Gastroesophageal sphincter (tissue), 4 donors: ENCODE measurements at regions not wholly inside any gene's neighbourhood (a gene's known extent, or its start where the extent isn't known, plus 50 kb on each side); places are given as distances from the start of the nearest gene placed in this dataset.

ENCODE experiments used
- ATAC-seq: fragments of 150-250 bp; one replicate; pipeline ENCODE4 v1.9.1; 2016; ENCODE audit warnings: mild to moderate bottlenecking, moderate library complexity
- H3K27ac ChIP-seq, 4 donors: fragments of 200-600 bp; sonication (generic) in 3 of 4; 1 replicate in 3 of 4; 2 replicates in 1 of 4; pipeline ENCODE4 v1.5.1; 2016 to 2019
- H3K27me3 ChIP-seq: fragments of 200-600 bp; sonication (generic); one replicate; pipeline ENCODE4 v1.5.1; 2019
- H3K36me3 ChIP-seq, 2 donors: fragments of 200-600 bp; sonication (generic); one replicate each; pipeline ENCODE4 v1.5.1; 2019; ENCODE audit warnings: control low read depth in 1 of 2
- H3K4me1 ChIP-seq, 3 donors: fragments of 200-600 bp; sonication (generic); 1 replicate in 2 of 3; 2 replicates in 1 of 3; pipeline ENCODE4 v1.5.1; 2016 to 2019; ENCODE audit warnings: control low read depth in 2 of 3
- H3K4me3 ChIP-seq, 2 donors: fragments of 200-600 bp; sonication (generic); one replicate each; pipeline ENCODE4 v1.5.1; 2019; ENCODE audit warnings: mild to moderate bottlenecking in 1 of 2, moderate library complexity in 1 of 2
- H3K9me3 ChIP-seq, 3 donors: fragments of 200-600 bp; sonication (generic); one replicate each; pipeline ENCODE4 v1.5.1; 2017 to 2019; ENCODE audit warnings: control low read depth in 2 of 3
- EP300 ChIP-seq: sonication (generic); formaldehyde crosslinking; IDR thresholded peaks from one replicate; pipeline ENCODE4 v1.6.1; 2017; ENCODE audit warnings: antibody characterized with exemption, mild to moderate bottlenecking
- POLR2A ChIP-seq, 2 donors: fragments of 450-650 bp; IDR thresholded peaks; one replicate each; pipeline ENCODE4 v1.6.1; 2017; ENCODE audit warnings: antibody characterized with exemption in 2 of 2, mild to moderate bottlenecking in 2 of 2, moderate library complexity in 1 of 2
- POLR2AphosphoS5 ChIP-seq: sonication (generic); formaldehyde crosslinking; IDR thresholded peaks from one replicate; pipeline ENCODE4 v1.6.1; 2017; ENCODE audit warnings: antibody characterized with exemption
- WGBS, 2 donors: methylation state at CpG; one replicate each; pipeline ENCODE4 v1.1.5; 2018; ENCODE audit warnings: low coverage in 1 of 2; 5-methylcytosine and 5-hydroxymethylcytosine counted together
- TF ChIP-seq, protein P1 (sequence below), 4 experiments: fragments of 200-600 bp in 2 of 4; fragments of 450-650 bp in 2 of 4; sonication (generic) in 1 of 4; IDR thresholded peaks; one replicate each; pipeline ENCODE4 v1.5.1; 2017 to 2019; ENCODE audit warnings: antibody characterized with exemption in 4 of 4, mild to moderate bottlenecking in 2 of 4, moderate library complexity in 2 of 4

GRCh38 chr4:100108869-100109268, 81.4 kb downstream of the DDIT4L start:
- no peak overlapping the region for H3K27ac ChIP-seq
- no peak overlapping the region for H3K4me3 ChIP-seq
- H3K9me3 ChIP-seq, result no peaks in the 10 kb centered on the region
- H3K36me3 ChIP-seq, result no peaks in the 10 kb centered on the region
- no peak for ATAC-seq
- H3K4me1 ChIP-seq, result no peaks in the 10 kb centered on the region
- TF ChIP-seq, protein P1, sequence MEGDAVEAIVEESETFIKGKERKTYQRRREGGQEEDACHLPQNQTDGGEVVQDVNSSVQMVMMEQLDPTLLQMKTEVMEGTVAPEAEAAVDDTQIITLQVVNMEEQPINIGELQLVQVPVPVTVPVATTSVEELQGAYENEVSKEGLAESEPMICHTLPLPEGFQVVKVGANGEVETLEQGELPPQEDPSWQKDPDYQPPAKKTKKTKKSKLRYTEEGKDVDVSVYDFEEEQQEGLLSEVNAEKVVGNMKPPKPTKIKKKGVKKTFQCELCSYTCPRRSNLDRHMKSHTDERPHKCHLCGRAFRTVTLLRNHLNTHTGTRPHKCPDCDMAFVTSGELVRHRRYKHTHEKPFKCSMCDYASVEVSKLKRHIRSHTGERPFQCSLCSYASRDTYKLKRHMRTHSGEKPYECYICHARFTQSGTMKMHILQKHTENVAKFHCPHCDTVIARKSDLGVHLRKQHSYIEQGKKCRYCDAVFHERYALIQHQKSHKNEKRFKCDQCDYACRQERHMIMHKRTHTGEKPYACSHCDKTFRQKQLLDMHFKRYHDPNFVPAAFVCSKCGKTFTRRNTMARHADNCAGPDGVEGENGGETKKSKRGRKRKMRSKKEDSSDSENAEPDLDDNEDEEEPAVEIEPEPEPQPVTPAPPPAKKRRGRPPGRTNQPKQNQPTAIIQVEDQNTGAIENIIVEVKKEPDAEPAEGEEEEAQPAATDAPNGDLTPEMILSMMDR (IDR thresholded peaks at IDR 0.05), result no peak
- TF ChIP-seq EP300 (no peak), POLR2A (IDR thresholded peaks at IDR 0.05) (no peak), POLR2AphosphoS5 (no peak)
- no peaks in the 10 kb centered on the region for H3K27me3 ChIP-seq

DNA sequence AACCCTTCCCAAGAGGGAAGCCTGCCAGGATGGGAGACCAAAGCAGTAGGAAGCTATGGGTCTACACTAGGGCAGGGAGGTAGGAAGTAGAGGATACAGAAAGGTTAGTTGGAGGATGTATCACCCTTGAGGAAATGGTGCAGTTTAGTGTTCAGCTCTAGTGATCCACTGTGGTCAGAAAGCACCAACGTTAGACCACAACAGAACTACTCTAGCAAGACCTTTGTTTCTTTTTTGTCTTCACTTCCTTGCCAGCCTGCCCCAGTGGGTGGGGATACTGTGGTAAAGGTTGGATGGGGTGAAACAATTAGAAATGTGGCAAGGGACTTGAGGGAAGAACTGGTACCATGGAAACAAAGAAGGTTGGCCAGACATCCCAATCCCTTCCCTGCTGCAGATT, 83.3 kb downstream of the DDIT4L start:
- TF ChIP-seq POLR2AphosphoS5 (no peak), EP300 (no peak)
- Histone ChIP-seq H3K27me3 (no peaks in the 10 kb centered on the region), H3K4me1 (no peaks in the 10 kb centered on the region), H3K9me3 (no peaks in the 10 kb centered on the region), H3K36me3 (no peaks in the 10 kb centered on the region), H3K4me3 (no peak overlapping the region), H3K27ac (no peak overlapping the region)
- ATAC-seq, result no peak
- 70 to 88% methylated on average over 1 of the region's 1 CpG for WGBS, 2 donors

DNA sequence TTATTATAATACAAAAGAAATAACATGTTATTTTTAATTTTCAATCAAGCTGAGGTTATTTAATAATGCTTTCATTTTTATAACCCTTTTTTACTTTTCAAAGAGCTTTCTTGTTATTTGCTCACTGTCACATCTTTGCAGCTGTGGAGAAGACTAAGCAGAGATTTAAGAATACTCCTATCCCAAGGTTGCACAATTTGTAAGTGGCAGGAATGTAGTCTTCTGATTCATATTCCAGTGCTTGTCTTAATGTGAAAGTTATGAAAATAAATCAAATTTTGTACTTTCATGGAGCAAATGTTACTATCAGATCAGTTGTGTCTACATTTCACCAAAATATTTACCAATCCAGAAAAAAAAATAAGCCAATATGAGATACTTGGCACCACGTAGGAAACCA, 86.6 kb downstream of the DDIT4L start:
- Histone ChIP-seq H3K4me1 (no peaks in the 10 kb centered on the region), H3K9me3 (no peaks in the 10 kb centered on the region), H3K36me3 (no peaks in the 10 kb centered on the region), H3K27ac (no peak overlapping the region), H3K27me3 (no peaks in the 10 kb centered on the region), H3K4me3 (no peak overlapping the region)
- WGBS, 2 donors, result 57 to 65% methylated on average over 1 of the region's 1 CpG
- no peak for ATAC-seq
- TF ChIP-seq POLR2AphosphoS5 (no peak), EP300 (no peak)
- TF ChIP-seq, protein P1 (IDR thresholded peaks at IDR 0.05), result no peak

- TF ChIP-seq POLR2A (IDR thresholded peaks at IDR 0.05), result no peak
- no peak for TF ChIP-seq EP300
- no peak for TF ChIP-seq POLR2AphosphoS5
- TF ChIP-seq, protein P1 (IDR thresholded peaks at IDR 0.05), result no peak
- 23 to 71% methylated on average over 1 to 2 of the region's 3 CpGs for WGBS, 2 donors
- H3K27me3 ChIP-seq, result no peaks in the 10 kb centered on the region
- H3K27ac ChIP-seq, result no peak overlapping the region
- H3K36me3 ChIP-seq, result no peaks in the 10 kb centered on the region
- H3K4me3 ChIP-seq, result no peak overlapping the region
- H3K9me3 ChIP-seq, result no peaks in the 10 kb centered on the region
- peaks cover 0 to 5% (median 0%) of the 10 kb centered on the region in 3 donors for H3K4me1 ChIP-seq
- ATAC-seq, result no peak
These were observed 89.3 kb downstream of the DDIT4L start for GRCh38 chr4:100100985-100101384.

GRCh38 chr4:100099746-100100145, 90.5 kb downstream of the DDIT4L start:
- Histone ChIP-seq H3K4me3 (no peak overlapping the region), H3K27ac (no peak overlapping the region), H3K4me1 (peaks cover 0 to 10% (median 0%) of the 10 kb centered on the region in 3 donors), H3K36me3 (no peaks in the 10 kb centered on the region), H3K27me3 (no peaks in the 10 kb centered on the region), H3K9me3 (no peaks in the 10 kb centered on the region)
- no peak for ATAC-seq
- TF ChIP-seq EP300, result no peak
- no peak for TF ChIP-seq POLR2A (IDR thresholded peaks at IDR 0.05)
- TF ChIP-seq, protein P1 (IDR thresholded peaks at IDR 0.05), result no peak
- TF ChIP-seq POLR2AphosphoS5, result no peak
- WGBS, 2 donors, result 90 to 100% methylated on average over 2 of the region's 2 CpGs
